GM12872 (cell line): ENCODE measurements at regions not wholly inside any gene's neighbourhood (a gene's known extent, or its start where the extent isn't known, plus 50 kb on each side); places are given as distances from the start of the nearest gene placed in this dataset.

ENCODE experiments used
- CTCF ChIP-seq: IDR thresholded peaks from 3 replicates; pipeline ENCODE4 v1.5.1; 2011; ENCODE audit warnings: low read depth, mild to moderate bottlenecking, low read length, moderate library complexity; ENCODE audit not compliant: insufficient read depth

DNA sequence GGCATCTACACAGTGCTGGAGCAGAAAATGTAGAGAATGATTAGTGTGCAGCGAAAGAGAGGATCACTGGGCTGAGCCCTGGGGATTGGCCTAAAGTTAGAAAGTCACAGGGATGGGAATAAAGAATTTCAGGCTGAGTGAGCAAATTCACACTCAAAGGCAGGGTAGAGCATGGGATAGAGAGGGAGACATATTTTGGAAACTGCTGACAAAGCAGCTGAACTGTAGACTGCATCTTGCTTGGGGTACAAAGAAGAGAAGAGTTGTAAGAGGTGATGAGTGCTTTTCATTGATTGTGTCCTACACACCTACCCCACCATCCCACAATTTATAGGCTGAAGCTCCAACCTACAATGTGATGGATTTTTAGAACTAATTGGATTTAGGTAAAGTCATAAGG lies 677.8 kb downstream of the TAF11L14 start:
- TF ChIP-seq CTCF = no peak

DNA sequence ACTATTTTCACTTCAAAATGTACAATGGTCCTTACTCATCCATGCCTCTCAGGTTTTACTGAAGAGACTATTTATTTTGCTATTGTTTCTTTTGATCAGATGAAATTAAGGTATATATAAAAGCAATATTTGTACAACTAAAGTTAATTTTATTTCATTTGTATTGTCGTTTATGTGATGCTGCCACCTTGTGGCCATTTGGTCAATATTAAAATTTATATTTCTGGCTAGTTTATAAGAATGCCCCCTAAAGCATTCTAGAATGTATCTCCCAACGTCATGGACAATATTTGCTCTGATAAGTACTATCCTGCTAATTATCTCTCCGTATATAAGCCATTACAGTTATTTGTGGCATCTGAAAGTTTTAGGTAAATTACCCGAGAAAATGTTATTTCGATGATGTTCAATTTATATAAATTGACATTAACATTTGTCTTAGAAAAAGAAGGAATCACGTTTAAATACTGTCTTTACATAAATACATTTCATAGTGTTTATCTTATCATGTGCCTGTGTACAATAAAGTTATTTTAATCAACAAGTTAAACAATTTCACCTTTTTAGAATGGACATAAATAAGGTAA lies 680.0 kb downstream of the TAF11L14 start:
- TF ChIP-seq CTCF = 0 out of 3 replicates have a peak, but pooled peaks have one; percentile 16

- TF ChIP-seq CTCF = no peak
These were observed 687.1 kb downstream of the TAF11L14 start for GRCh38 chr5:18321262-18321942.

DNA sequence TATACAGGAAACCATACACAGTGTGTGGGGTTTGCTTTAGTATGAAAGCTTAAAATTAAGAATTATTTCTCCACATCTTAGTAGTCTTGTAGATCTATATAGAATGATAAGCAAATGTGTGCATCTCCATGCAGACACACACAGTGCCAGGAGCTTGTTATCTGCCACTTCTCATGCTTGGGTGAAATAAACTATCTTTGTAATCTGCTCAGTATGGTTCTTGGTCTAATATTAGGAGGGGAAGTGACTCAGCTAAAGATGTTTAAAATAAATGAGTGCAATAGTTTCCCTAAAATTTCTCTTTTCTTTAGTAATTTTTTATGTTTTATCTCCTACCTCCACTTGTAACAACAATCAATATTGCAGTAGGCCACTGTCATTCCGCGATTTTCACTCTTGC lies 689.6 kb downstream of the TAF11L14 start:
- TF ChIP-seq CTCF = no peak

DNA sequence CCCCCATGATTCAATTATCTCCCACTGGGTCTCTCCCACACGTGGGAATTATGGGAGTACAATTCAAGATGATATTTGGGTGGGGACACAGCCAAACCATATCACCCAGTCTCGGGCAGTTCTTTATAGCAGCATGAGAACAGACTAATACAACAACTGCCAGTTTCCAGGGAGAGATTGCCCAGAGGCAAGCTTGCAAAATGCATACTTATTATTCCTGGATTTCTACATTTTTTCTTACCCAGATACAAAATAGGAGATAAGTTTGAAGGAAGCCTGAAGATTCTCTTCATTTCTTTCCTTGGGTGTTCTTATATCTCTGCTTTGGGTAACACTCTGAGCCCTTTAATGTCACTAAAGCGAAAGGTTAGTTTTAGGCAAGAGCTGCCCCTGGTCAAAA lies 691.2 kb downstream of the TAF11L14 start:
- no peak for TF ChIP-seq CTCF

DNA sequence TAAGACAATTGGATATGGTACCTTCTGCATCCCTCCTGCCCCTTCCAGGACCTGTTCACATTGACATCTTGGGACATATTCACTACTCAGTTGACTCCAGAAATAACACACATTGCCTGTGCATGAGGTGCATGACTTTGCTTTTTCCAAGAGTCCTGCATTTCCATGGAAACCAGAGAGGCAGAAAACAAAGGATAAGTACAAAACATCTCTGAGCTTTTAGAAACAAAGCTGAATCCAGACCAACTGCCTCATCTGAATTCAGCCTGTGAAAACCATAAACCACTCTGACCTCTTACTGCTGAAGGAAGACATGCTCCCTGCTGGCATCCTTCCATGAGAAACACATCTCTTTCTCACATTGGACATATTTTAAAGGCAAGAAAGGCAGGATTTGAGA lies 695.1 kb downstream of the TAF11L14 start:
- no peak for TF ChIP-seq CTCF

GRCh38 chr5:18333841-18334240 lies 699.6 kb downstream of the TAF11L14 start:
- TF ChIP-seq CTCF = no peak
